Caco-2 (cell line): ENCODE measurements at regions not wholly inside any gene's neighbourhood (a gene's known extent, or its start where the extent isn't known, plus 50 kb on each side); places are given as distances from the start of the nearest gene placed in this dataset.

ENCODE experiments used
- BruUV-seq: library from RNA; stranded (reverse); fragments of 400-500 nt; replicated peaks from 2 replicates; lab custom pipeline; 2021; lab: Mats Ljungman, UMichigan
- CTCF ChIA-PET: fragments of 300-600 bp; sonication (Branson Sonifier 250); formaldehyde crosslinking; loops from one replicate; lab custom pipeline; 2022; ENCODE audit warnings: antibody characterized with exemption; lab: Charles Lee
- POLR2A ChIA-PET: fragments of 300-600 bp; sonication (Branson Sonifier 250); formaldehyde crosslinking; loops from one replicate; lab custom pipeline; 2022; ENCODE audit warnings: antibody characterized with exemption; lab: Charles Lee
- DNase-seq, 2 experiments: peaks; one replicate each; pipeline versions ENCODE4 v3.0.0 to v3.0.0-alpha.2; 2020 to 2022
- H3K27me3 ChIP-seq: replicated peaks from 2 replicates; pipeline ENCODE4 v1.6.0; 2011; ENCODE audit warnings: low read length; ENCODE audit not compliant: control insufficient read depth, insufficient read depth
- H3K36me3 ChIP-seq: 2 replicates; pipeline ENCODE4 v1.5.1; 2011; ENCODE audit warnings: low read length; ENCODE audit not compliant: control insufficient read depth, insufficient read depth
- H3K4me1 ChIP-seq: fragments of 250-450 bp; sonication (Bioruptor Pico); 2 replicates; pipeline ENCODE4 v1.5.1; 2020; ENCODE audit warnings: mild to moderate bottlenecking
- H3K4me3 ChIP-seq: 2 replicates; pipeline ENCODE4 v1.5.1; 2011; ENCODE audit warnings: low read depth, mild to moderate bottlenecking, control low read depth, low read length
- H3K9me3 ChIP-seq: fragments of 250-450 bp; sonication (Bioruptor Pico); 2 replicates; pipeline ENCODE4 v1.5.1; 2020; ENCODE audit warnings: mild to moderate bottlenecking, moderate library complexity
- H3K27ac Mint-ChIP-seq: one replicate; pipeline ENCODE4 v1.8.0; 2022; ENCODE audit warnings: mixed read lengths; ENCODE audit not compliant: unreplicated experiment
- H3K27me3 Mint-ChIP-seq: one replicate; pipeline ENCODE4 v1.8.0; 2022; ENCODE audit warnings: mixed read lengths; ENCODE audit not compliant: insufficient read depth, unreplicated experiment
- H3K36me3 Mint-ChIP-seq: one replicate; pipeline ENCODE4 v1.8.0; 2022; ENCODE audit warnings: mild to moderate bottlenecking, mixed read lengths; ENCODE audit not compliant: insufficient read depth, unreplicated experiment
- H3K4me1 Mint-ChIP-seq: one replicate; pipeline ENCODE4 v1.8.0; 2022; ENCODE audit warnings: low read depth, mixed read lengths; ENCODE audit not compliant: unreplicated experiment
- H3K4me3 Mint-ChIP-seq: one replicate; pipeline ENCODE4 v1.8.0; 2022; ENCODE audit warnings: mild to moderate bottlenecking, moderate library complexity, mixed read lengths; ENCODE audit not compliant: unreplicated experiment
- H3K9me3 Mint-ChIP-seq: one replicate; pipeline ENCODE4 v1.8.0; 2022; ENCODE audit warnings: mixed read lengths; ENCODE audit not compliant: unreplicated experiment
- CTCF ChIP-seq, 2 experiments: fragments of 200-600 bp in 1 of 2; IDR thresholded peaks; 1 replicate in 1 of 2; 2 replicates in 1 of 2; pipeline versions ENCODE4 v1.5.1 to v1.8.0; 2011 to 2022; ENCODE audit warnings: antibody characterized with exemption in 1 of 2, control low read depth in 1 of 2, inconsistent platforms in 1 of 2, low read depth in 1 of 2, low read length in 1 of 2, mild to moderate bottlenecking in 1 of 2, moderate library complexity in 1 of 2; ENCODE audit not compliant: insufficient read depth in 1 of 2, severe bottlenecking in 1 of 2, unreplicated experiment in 1 of 2
- intact Hi-C: fragments of 100-400 bp; cut with micrococcal nuclease; formaldehyde crosslinking; loops from one replicate; pipeline ENCODE4 v1.10.0; 2022; ENCODE audit not compliant: unreplicated experiment

GRCh38 chr3:18113417-18113816 lies 311.7 kb downstream of the SATB1 start:
- intact Hi-C loops, result no loop called here
- Mint-ChIP-seq H3K36me3 (no peaks in the 10 kb centered on the region), H3K4me3 (no peak overlapping the region), H3K27ac (no peak overlapping the region), H3K9me3 (peaks cover 2% of the 10 kb centered on the region), H3K27me3 (no peaks in the 10 kb centered on the region), H3K4me1 (no peaks in the 10 kb centered on the region)
- ChIA-PET CTCF (interaction anchor here (0.6 kb wide), 1 partner anchor 9 kb away, joined by 3 read pairs; no protein-coding TSS in a partner anchor), POLR2A (no interaction called here)
- no peak for TF ChIP-seq CTCF (IDR thresholded peaks at IDR 0.05; ENCODE audit: insufficient read depth in 1 of 2, low read depth in 1 of 2, low read length in 1 of 2, severe bottlenecking in 1 of 2, unreplicated experiment in 1 of 2)
- H3K9me3 ChIP-seq, result no peaks in the 10 kb centered on the region
- H3K4me3 ChIP-seq, result no peak overlapping the region
- H3K36me3 ChIP-seq, result no peaks in the 10 kb centered on the region
- DNase-seq, result no peak
- H3K4me1 ChIP-seq, result no peaks in the 10 kb centered on the region
- BruUV-seq, result no TSS peak
- H3K27me3 ChIP-seq, result no peaks in the 10 kb centered on the region

- no peaks in the 10 kb centered on the region for H3K36me3 Mint-ChIP-seq
- H3K9me3 Mint-ChIP-seq, result peaks cover 8% of the 10 kb centered on the region
- CTCF ChIA-PET, result no interaction called here
Measured at GRCh38 chr3:18112674-18113375, 312.3 kb downstream of the SATB1 start.

GRCh38 chr3:18111796-18112232 lies 313.3 kb downstream of the SATB1 start:
- no peak overlapping the region for H3K4me3 Mint-ChIP-seq
- intact Hi-C loops, result no loop called here
- H3K27me3 Mint-ChIP-seq, result peaks cover 3% of the 10 kb centered on the region
- CTCF ChIA-PET, result no interaction called here
- no peaks in the 10 kb centered on the region for H3K9me3 ChIP-seq
- H3K4me1 Mint-ChIP-seq, result no peaks in the 10 kb centered on the region
- no TSS peak for BruUV-seq
- no peaks in the 10 kb centered on the region for H3K27me3 ChIP-seq
- H3K27ac Mint-ChIP-seq, result no peak overlapping the region
- H3K36me3 Mint-ChIP-seq, result no peaks in the 10 kb centered on the region
- H3K36me3 ChIP-seq, result no peaks in the 10 kb centered on the region
- no peak for TF ChIP-seq CTCF (IDR thresholded peaks at IDR 0.05; ENCODE audit: insufficient read depth in 1 of 2, low read depth in 1 of 2, low read length in 1 of 2, severe bottlenecking in 1 of 2, unreplicated experiment in 1 of 2)
- no peak overlapping the region for H3K4me3 ChIP-seq
- POLR2A ChIA-PET, result no interaction called here
- H3K4me1 ChIP-seq, result no peaks in the 10 kb centered on the region
- H3K9me3 Mint-ChIP-seq, result peaks cover 10% of the 10 kb centered on the region
- no peak for DNase-seq

More at GRCh38 chr3:18112674-18113375, 312.3 kb downstream of the SATB1 start:
- H3K27me3 Mint-ChIP-seq, result peaks cover 3% of the 10 kb centered on the region
- intact Hi-C loops, result no loop called here
- Histone ChIP-seq H3K27me3 (no peaks in the 10 kb centered on the region), H3K4me3 (no peak overlapping the region), H3K4me1 (no peaks in the 10 kb centered on the region), H3K36me3 (no peaks in the 10 kb centered on the region), H3K9me3 (no peaks in the 10 kb centered on the region)
- no TSS peak for BruUV-seq
- no peak overlapping the region for H3K27ac Mint-ChIP-seq
- no peaks in the 10 kb centered on the region for H3K4me1 Mint-ChIP-seq
- TF ChIP-seq CTCF (IDR thresholded peaks at IDR 0.05; ENCODE audit: insufficient read depth in 1 of 2, low read depth in 1 of 2, low read length in 1 of 2, severe bottlenecking in 1 of 2, unreplicated experiment in 1 of 2), result no peak
- DNase-seq, result no peak
- H3K4me3 Mint-ChIP-seq, result no peak overlapping the region
- POLR2A ChIA-PET, result no interaction called here
